Panc1 (cell line): ENCODE measurements at regions not wholly inside any gene's neighbourhood (a gene's known extent, or its start where the extent isn't known, plus 50 kb on each side); places are given as distances from the start of the nearest gene placed in this dataset.

Experiments used
- ATAC-seq: fragments of 200-7000 bp; cut with Tn5 transposase; 2 replicates; pipeline ENCODE4 v1.9.1; 2020; ENCODE audit warnings: mild to moderate bottlenecking, moderate library complexity
- BruUV-seq: library from RNA; stranded (reverse); fragments of 400-500 nt; replicated peaks from 2 replicates; lab custom pipeline; 2021; lab: Mats Ljungman, UMichigan
- CTCF ChIA-PET: fragments of 300-600 bp; sonication (Branson Sonifier 250); formaldehyde crosslinking; loops from one replicate; lab custom pipeline; 2022; ENCODE audit warnings: antibody characterized with exemption; lab: Charles Lee
- POLR2A ChIA-PET: fragments of 300-600 bp; sonication (Branson Sonifier 250); formaldehyde crosslinking; loops from one replicate; lab custom pipeline; 2022; ENCODE audit warnings: antibody characterized with exemption; lab: Charles Lee
- DNase-seq: peaks from one replicate; pipeline ENCODE4 v3.0.0-alpha.2; 2010; ENCODE audit warnings: low read depth, low spot score
- H3K27ac ChIP-seq: 2 replicates; pipeline ENCODE4 v1.5.1; 2011; ENCODE audit warnings: mild to moderate bottlenecking, low read length, inconsistent platforms
- H3K27me3 ChIP-seq: fragments of 200-500 bp; sonication (Bioruptor generic); 2 replicates; pipeline ENCODE4 v1.6.0; 2014; ENCODE audit warnings: low read length, inconsistent platforms; ENCODE audit not compliant: control insufficient read depth, insufficient read depth
- H3K36me3 ChIP-seq: fragments of 200-500 bp; sonication (Bioruptor generic); 2 replicates; pipeline ENCODE4 v1.5.1; 2014; ENCODE audit warnings: inconsistent platforms, mild to moderate bottlenecking, low read length, moderate library complexity; ENCODE audit not compliant: control insufficient read depth, insufficient read depth
- H3K4me1 ChIP-seq: 2 replicates; pipeline ENCODE4 v1.5.1; 2011; ENCODE audit warnings: inconsistent platforms, mild to moderate bottlenecking, low read length, moderate library complexity; ENCODE audit not compliant: control insufficient read depth, insufficient read depth
- H3K4me3 ChIP-seq, 2 experiments: 2 replicates each; pipeline ENCODE4 v1.5.1; 2011 to 2012; ENCODE audit warnings: low read depth in 2 of 2, low read length in 2 of 2, mild to moderate bottlenecking in 2 of 2, inconsistent platforms in 1 of 2, moderate library complexity in 1 of 2
- H3K9me3 ChIP-seq: fragments of 200-500 bp; sonication (Bioruptor generic); 2 replicates; pipeline ENCODE4 v1.5.1; 2014; ENCODE audit warnings: low read depth, mild to moderate bottlenecking, inconsistent platforms, low read length, moderate library complexity; ENCODE audit not compliant: control insufficient read depth, insufficient read depth
- POLR2AphosphoS5 ChIP-seq: IDR thresholded peaks from 2 replicates; pipeline ENCODE4 v1.6.1; 2012; ENCODE audit warnings: mild to moderate bottlenecking, low read depth, low read length, moderate library complexity
- SIN3A ChIP-seq: IDR thresholded peaks from 2 replicates; pipeline ENCODE4 v1.6.1; 2012; ENCODE audit warnings: low read depth, mild to moderate bottlenecking, low read length, moderate library complexity, borderline replicate concordance; ENCODE audit not compliant: insufficient read depth
- TCF7L2 ChIP-seq: IDR thresholded peaks from 2 replicates; pipeline ENCODE4 v1.6.1; 2011; ENCODE audit warnings: mild to moderate bottlenecking, low read depth, low read length, inconsistent platforms
- in situ Hi-C: cut with HindIII; loops from 2 replicates; pipeline ENCODE4 v1.10.0; 2016; ENCODE audit warnings: low sequenced_read_pairs, low pct_unique_long_range_greater_than_20kb
- intact Hi-C: fragments of 100-400 bp; cut with micrococcal nuclease; formaldehyde crosslinking; loops from one replicate; pipeline ENCODE4 v1.10.0; 2022; ENCODE audit not compliant: unreplicated experiment
- TF ChIP-seq, protein P1 (sequence below): fragments of 450-650 bp; IDR thresholded peaks from 2 replicates; pipeline ENCODE4 v1.5.1; 2017; ENCODE audit warnings: mild to moderate bottlenecking
- TF ChIP-seq, protein P2 (sequence below), 2 experiments: IDR thresholded peaks; 2 replicates each; pipeline ENCODE4 v1.6.1; 2011 to 2012; ENCODE audit warnings: low read depth in 2 of 2, control low read depth in 1 of 2, low read length in 1 of 2, mild to moderate bottlenecking in 1 of 2, moderate library complexity in 1 of 2; ENCODE audit not compliant: insufficient read depth in 1 of 2

DNA sequence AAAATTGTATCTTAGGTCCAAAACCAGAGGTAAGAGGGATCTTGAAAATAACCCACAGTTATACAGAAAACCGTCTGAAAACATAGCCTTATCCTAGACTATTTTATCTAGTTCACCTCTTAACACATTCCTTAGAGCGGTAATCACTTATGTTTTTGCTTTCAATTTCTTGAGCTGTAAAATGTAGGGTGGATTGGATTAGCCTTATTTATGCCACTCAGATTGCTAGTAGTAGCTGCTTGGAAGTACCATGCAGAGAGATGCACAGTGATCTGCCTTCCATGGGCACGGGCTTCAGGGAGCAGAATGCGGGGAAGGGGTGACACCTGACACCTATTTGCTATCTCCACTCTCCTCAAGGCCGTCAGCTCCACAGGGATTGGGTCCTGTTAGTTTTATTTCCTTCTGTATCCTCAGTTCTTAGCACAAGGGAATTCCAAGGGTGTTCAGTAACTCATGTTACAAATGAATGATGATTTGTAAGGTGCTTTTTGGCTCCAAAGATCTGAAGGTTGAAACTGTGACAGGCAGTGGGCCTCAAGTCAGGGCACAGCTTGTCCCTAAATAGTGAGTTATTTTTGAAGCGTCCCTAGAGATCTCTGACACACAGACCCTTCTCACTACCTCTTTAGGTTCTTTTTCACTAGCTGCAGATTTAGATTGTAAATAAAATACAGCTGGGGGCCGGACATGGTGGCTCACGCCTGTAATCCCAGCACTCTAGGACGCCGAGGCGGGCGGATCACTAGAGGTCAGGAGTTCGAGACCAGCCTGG lies 64.0 kb upstream of the PMAIP1 start:
- H3K9me3 ChIP-seq, result no peaks in the 10 kb centered on the region
- no peak overlapping the region for H3K4me3 ChIP-seq
- no peaks in the 10 kb centered on the region for H3K27me3 ChIP-seq
- BruUV-seq, result no TSS peak
- no peak for ATAC-seq
- H3K36me3 ChIP-seq, result no peaks in the 10 kb centered on the region
- ChIA-PET CTCF (no interaction called here), POLR2A (no interaction called here)
- no peaks in the 10 kb centered on the region for H3K4me1 ChIP-seq
- DNase-seq, result no peak
- in situ Hi-C loops (no loop called here), intact Hi-C loops (loop anchor here (10.0 kb wide), 1 partner anchor 119 kb away; no protein-coding TSS in a partner anchor)
- TF ChIP-seq, protein P1, sequence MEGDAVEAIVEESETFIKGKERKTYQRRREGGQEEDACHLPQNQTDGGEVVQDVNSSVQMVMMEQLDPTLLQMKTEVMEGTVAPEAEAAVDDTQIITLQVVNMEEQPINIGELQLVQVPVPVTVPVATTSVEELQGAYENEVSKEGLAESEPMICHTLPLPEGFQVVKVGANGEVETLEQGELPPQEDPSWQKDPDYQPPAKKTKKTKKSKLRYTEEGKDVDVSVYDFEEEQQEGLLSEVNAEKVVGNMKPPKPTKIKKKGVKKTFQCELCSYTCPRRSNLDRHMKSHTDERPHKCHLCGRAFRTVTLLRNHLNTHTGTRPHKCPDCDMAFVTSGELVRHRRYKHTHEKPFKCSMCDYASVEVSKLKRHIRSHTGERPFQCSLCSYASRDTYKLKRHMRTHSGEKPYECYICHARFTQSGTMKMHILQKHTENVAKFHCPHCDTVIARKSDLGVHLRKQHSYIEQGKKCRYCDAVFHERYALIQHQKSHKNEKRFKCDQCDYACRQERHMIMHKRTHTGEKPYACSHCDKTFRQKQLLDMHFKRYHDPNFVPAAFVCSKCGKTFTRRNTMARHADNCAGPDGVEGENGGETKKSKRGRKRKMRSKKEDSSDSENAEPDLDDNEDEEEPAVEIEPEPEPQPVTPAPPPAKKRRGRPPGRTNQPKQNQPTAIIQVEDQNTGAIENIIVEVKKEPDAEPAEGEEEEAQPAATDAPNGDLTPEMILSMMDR, result no peak
- TF ChIP-seq, protein P2, sequence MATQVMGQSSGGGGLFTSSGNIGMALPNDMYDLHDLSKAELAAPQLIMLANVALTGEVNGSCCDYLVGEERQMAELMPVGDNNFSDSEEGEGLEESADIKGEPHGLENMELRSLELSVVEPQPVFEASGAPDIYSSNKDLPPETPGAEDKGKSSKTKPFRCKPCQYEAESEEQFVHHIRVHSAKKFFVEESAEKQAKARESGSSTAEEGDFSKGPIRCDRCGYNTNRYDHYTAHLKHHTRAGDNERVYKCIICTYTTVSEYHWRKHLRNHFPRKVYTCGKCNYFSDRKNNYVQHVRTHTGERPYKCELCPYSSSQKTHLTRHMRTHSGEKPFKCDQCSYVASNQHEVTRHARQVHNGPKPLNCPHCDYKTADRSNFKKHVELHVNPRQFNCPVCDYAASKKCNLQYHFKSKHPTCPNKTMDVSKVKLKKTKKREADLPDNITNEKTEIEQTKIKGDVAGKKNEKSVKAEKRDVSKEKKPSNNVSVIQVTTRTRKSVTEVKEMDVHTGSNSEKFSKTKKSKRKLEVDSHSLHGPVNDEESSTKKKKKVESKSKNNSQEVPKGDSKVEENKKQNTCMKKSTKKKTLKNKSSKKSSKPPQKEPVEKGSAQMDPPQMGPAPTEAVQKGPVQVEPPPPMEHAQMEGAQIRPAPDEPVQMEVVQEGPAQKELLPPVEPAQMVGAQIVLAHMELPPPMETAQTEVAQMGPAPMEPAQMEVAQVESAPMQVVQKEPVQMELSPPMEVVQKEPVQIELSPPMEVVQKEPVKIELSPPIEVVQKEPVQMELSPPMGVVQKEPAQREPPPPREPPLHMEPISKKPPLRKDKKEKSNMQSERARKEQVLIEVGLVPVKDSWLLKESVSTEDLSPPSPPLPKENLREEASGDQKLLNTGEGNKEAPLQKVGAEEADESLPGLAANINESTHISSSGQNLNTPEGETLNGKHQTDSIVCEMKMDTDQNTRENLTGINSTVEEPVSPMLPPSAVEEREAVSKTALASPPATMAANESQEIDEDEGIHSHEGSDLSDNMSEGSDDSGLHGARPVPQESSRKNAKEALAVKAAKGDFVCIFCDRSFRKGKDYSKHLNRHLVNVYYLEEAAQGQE (IDR thresholded peaks at IDR 0.05; ENCODE audit: insufficient read depth in 1 of 2, low read depth in 2 of 2, low read length in 1 of 2), result no peak
- TF ChIP-seq POLR2AphosphoS5, result no peak
- TF ChIP-seq SIN3A, result no peak
- TF ChIP-seq TCF7L2, result no peak
- no peak overlapping the region for H3K27ac ChIP-seq

DNA sequence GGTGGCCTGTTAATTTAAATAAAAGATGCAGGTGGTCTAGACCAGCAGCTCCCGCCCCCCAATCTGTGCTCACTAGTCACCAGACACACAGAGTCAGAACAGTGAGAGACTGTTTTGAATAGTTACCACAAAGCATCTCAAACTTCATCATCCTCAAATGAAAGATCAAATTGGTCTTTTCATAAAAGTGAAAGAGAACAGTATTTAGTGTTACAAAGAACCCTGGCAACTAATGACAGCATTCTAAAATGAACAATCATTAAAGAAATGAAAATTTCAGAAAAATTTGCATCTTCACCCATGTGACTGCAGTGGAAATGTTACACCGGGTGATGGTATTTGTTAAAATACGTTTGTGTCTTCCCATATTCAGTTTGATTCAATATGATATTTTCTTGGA lies 65.5 kb upstream of the PMAIP1 start:
- intact Hi-C loops, result loop anchor here (10.0 kb wide), 1 partner anchor 121 kb away; no protein-coding TSS in a partner anchor
- no peak overlapping the region for H3K27ac ChIP-seq
- no peaks in the 10 kb centered on the region for H3K9me3 ChIP-seq
- no peaks in the 10 kb centered on the region for H3K27me3 ChIP-seq
- POLR2A ChIA-PET, result no interaction called here
- no peak for TF ChIP-seq POLR2AphosphoS5
- in situ Hi-C loops, result no loop called here
- BruUV-seq, result no TSS peak
- no peak for DNase-seq
- no peak overlapping the region for H3K4me3 ChIP-seq
- H3K36me3 ChIP-seq, result no peaks in the 10 kb centered on the region
- H3K4me1 ChIP-seq, result no peaks in the 10 kb centered on the region
- no peak for ATAC-seq
- CTCF ChIA-PET, result no interaction called here

DNA sequence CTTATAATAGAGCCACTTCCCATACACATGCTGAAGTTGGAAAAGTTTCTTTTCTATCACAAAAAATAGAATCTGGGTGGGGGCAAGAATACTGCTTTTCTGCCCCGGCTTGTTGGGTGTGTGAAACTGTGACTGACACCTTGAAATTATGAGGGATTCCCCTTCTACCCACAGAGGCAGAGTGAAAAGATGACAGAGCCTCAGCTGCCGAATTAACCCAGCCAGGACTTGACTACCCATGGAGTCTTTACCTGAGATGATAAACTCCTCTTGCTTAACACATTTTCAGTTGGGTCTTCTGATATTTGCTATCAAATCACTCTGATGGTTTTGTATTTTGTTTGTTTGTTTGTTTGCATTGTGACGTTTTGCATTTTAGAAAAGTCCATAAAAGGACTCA lies 66.0 kb upstream of the PMAIP1 start:
- in situ Hi-C loops, result no loop called here
- Histone ChIP-seq H3K27ac (no peak overlapping the region), H3K27me3 (no peaks in the 10 kb centered on the region), H3K9me3 (no peaks in the 10 kb centered on the region), H3K4me3 (no peak overlapping the region), H3K4me1 (no peaks in the 10 kb centered on the region), H3K36me3 (no peaks in the 10 kb centered on the region)
- ChIA-PET POLR2A (no interaction called here), CTCF (no interaction called here)
- intact Hi-C loops, result loop anchor here (10.0 kb wide), 1 partner anchor 121 kb away; no protein-coding TSS in a partner anchor
- no TSS peak for BruUV-seq
- DNase-seq, result no peak
- no peak for ATAC-seq
- no peak for TF ChIP-seq SIN3A
- TF ChIP-seq, protein P2 (IDR thresholded peaks at IDR 0.05; ENCODE audit: insufficient read depth in 1 of 2, low read depth in 2 of 2, low read length in 1 of 2), result no peak
- TF ChIP-seq, protein P1, result no peak
- TF ChIP-seq TCF7L2, result no peak
- TF ChIP-seq POLR2AphosphoS5, result no peak
